ENCODE measurements at regions not wholly inside any gene's neighbourhood (a gene's known extent, or its start where the extent isn't known, plus 50 kb on each side); places are given as distances from the start of the nearest gene placed in this dataset.

- Histone ChIP-seq H3F3A (replicated peaks; ENCODE audit: insufficient read depth) (no peaks in the 10 kb centered on the region), H3K9ac (no peak overlapping the region), H3K9me3 (no peaks in the 10 kb centered on the region), H4K20me1 (ENCODE audit: insufficient read depth) (no peaks in the 10 kb centered on the region), H3K27ac (ENCODE audit: low read depth in 2 of 2, low read length in 1 of 2) (no peak overlapping the region), H2AFZ (ENCODE audit: low read depth) (no peak overlapping the region), H3K9me2 (no peaks in the 10 kb centered on the region), H3K79me2 (ENCODE audit: insufficient read depth) (no peaks in the 10 kb centered on the region), H3K4me3 (ENCODE audit: low read depth in 2 of 2, low read length in 1 of 2) (no peak overlapping the region), H3K4me2 (no peak overlapping the region), H3K27me3 (ENCODE audit: insufficient read depth) (no peaks in the 10 kb centered on the region), H3K36me3 (replicated peaks in 1 of 2; ENCODE audit: control insufficient read depth in 1 of 2, insufficient read depth in 2 of 2, low read length in 1 of 2) (no peaks in the 10 kb centered on the region), H3K4me1 (ENCODE audit: control insufficient read depth in 1 of 2, insufficient read depth in 2 of 2, low read depth in 1 of 2, low read length in 1 of 2) (no peaks in the 10 kb centered on the region)
- ChIA-PET CTCF (interaction anchor here (0.7 kb wide), 1 partner anchor 30 kb away, joined by 3 read pairs; no protein-coding TSS in a partner anchor), POLR2A (no interaction called here)
- no peak for TF ChIP-seq TAF1 (IDR thresholded peaks at IDR 0.05; ENCODE audit: borderline replicate concordance, low read depth, low read length)
- no peak for TF ChIP-seq GABPA (IDR thresholded peaks at IDR 0.05; ENCODE audit: low read depth)
- TF ChIP-seq RCOR1 (IDR thresholded peaks at IDR 0.05; ENCODE audit: low read length), result no peak
- no peak for TF ChIP-seq USF2 (IDR thresholded peaks at IDR 0.05; ENCODE audit: borderline replicate concordance, low read depth, low read length)
- TF ChIP-seq EP300 (IDR thresholded peaks at IDR 0.05; ENCODE audit: borderline replicate concordance in 1 of 2, low read depth in 1 of 2, low read length in 1 of 2), result no peak
- no peak for TF ChIP-seq ELF1 (IDR thresholded peaks at IDR 0.05)
- TF ChIP-seq YY1 (IDR thresholded peaks at IDR 0.05; ENCODE audit: low read depth), result no peak
- TF ChIP-seq JUND (IDR thresholded peaks at IDR 0.05), result no peak
- WGBS (ENCODE audit: low lambda C conversion rate), result 55% methylated on average over 6 of the region's 6 CpGs
- no peak for DNase-seq
These were observed 75.8 kb upstream of the E2F3 start for GRCh38 chr6:20325641-20326421.

- no peaks in the 10 kb centered on the region for H3K4me1 ChIP-seq (ENCODE audit: control insufficient read depth in 1 of 2, insufficient read depth in 2 of 2, low read depth in 1 of 2, low read length in 1 of 2)
- H3K9me3 ChIP-seq, result no peaks in the 10 kb centered on the region
- WGBS (ENCODE audit: low lambda C conversion rate), result 89% methylated on average over 1 of the region's 1 CpG
- no peaks in the 10 kb centered on the region for H4K20me1 ChIP-seq (ENCODE audit: insufficient read depth)
- no peaks in the 10 kb centered on the region for H3F3A ChIP-seq (replicated peaks; ENCODE audit: insufficient read depth)
- H3K27me3 ChIP-seq (ENCODE audit: insufficient read depth), result no peaks in the 10 kb centered on the region
- H3K27ac ChIP-seq (ENCODE audit: low read depth in 2 of 2, low read length in 1 of 2), result no peak overlapping the region
- no peak overlapping the region for H3K9ac ChIP-seq
- CTCF ChIA-PET, result no interaction called here
- H3K4me2 ChIP-seq, result no peak overlapping the region
- POLR2A ChIA-PET, result no interaction called here
- no peaks in the 10 kb centered on the region for H3K79me2 ChIP-seq (ENCODE audit: insufficient read depth)
- H2AFZ ChIP-seq (ENCODE audit: low read depth), result no peak overlapping the region
- H3K4me3 ChIP-seq (ENCODE audit: low read depth in 2 of 2, low read length in 1 of 2), result no peak overlapping the region
- TF ChIP-seq RAD21 (IDR thresholded peaks at IDR 0.05; ENCODE audit: low read length), result no peak
- no peak for TF ChIP-seq FOXM1 (IDR thresholded peaks at IDR 0.05; ENCODE audit: low read depth)
- no peak for TF ChIP-seq TEAD4 (IDR thresholded peaks at IDR 0.05; ENCODE audit: borderline replicate concordance, insufficient read depth)
- no peak for TF ChIP-seq USF2 (IDR thresholded peaks at IDR 0.05; ENCODE audit: borderline replicate concordance, low read depth, low read length)
- no peaks in the 10 kb centered on the region for H3K9me2 ChIP-seq
- DNase-seq, result no peak
- H3K36me3 ChIP-seq (replicated peaks in 1 of 2; ENCODE audit: control insufficient read depth in 1 of 2, insufficient read depth in 2 of 2, low read length in 1 of 2), result no peaks in the 10 kb centered on the region
These were observed 75.3 kb upstream of the E2F3 start for GRCh38 chr6:20326422-20326728.

All from SK-N-SH (cell line).